Hematopoietic multipotent progenitor cell (in vitro differentiated cells): ENCODE measurements at regions not wholly inside any gene's neighbourhood (a gene's known extent, or its start where the extent isn't known, plus 50 kb on each side); places are given as distances from the start of the nearest gene placed in this dataset.

Source experiments
- DNase-seq, 3 donors: peaks; one replicate each; pipeline ENCODE4 v3.0.0-alpha.2; 2011 to 2015; ENCODE audit warnings: low read depth in 2 of 3, low spot score in 2 of 3

- no peak for DNase-seq
These were observed 53.3 kb downstream of the C7orf25 start for GRCh38 chr7:42858570-42858969.

- no peak for DNase-seq
These were observed 55.3 kb downstream of the C7orf25 start for GRCh38 chr7:42856605-42856987.

- DNase-seq, result no peak
These were observed 57.2 kb downstream of the C7orf25 start for GRCh38 chr7:42854571-42855118.

GRCh38 chr7:42852531-42852930, 59.3 kb downstream of the C7orf25 start:
- peak in 1 of 3 donors; percentile 50 for DNase-seq

GRCh38 chr7:42843205-42843800, 68.6 kb downstream of the C7orf25 start:
- peak in 2 of 3 donors; percentile 44 to 68 for DNase-seq

- DNase-seq, result no peak
These were observed 77.2 kb downstream of the C7orf25 start for GRCh38 chr7:42834676-42835075.

GRCh38 chr7:42833411-42833810, 78.5 kb downstream of the C7orf25 start:
- DNase-seq, result no peak

- no peak for DNase-seq
These were observed 79.2 kb downstream of the C7orf25 start for GRCh38 chr7:42832667-42833066.

- DNase-seq, result peak in 2 of 3 donors; percentile 5 to 47
These were observed 80.0 kb downstream of the C7orf25 start for GRCh38 chr7:42831718-42832522.

- no peak for DNase-seq
These were observed 80.7 kb downstream of the C7orf25 start for GRCh38 chr7:42831006-42831717.

GRCh38 chr7:42812779-42813178, 99.1 kb downstream of the C7orf25 start:
- no peak for DNase-seq

GRCh38 chr7:42805601-42806000, 106.3 kb downstream of the C7orf25 start:
- DNase-seq, result no peak

- no peak for DNase-seq
These were observed 117.2 kb downstream of the C7orf25 start for GRCh38 chr7:42794673-42795072.

GRCh38 chr7:42792841-42793240, 119.0 kb downstream of the C7orf25 start:
- DNase-seq, result no peak

- DNase-seq, result no peak
These were observed 121.7 kb downstream of the C7orf25 start for GRCh38 chr7:42790196-42790595.

- no peak for DNase-seq
These were observed 137.4 kb downstream of the C7orf25 start for GRCh38 chr7:42774436-42774835.

GRCh38 chr7:42770114-42770513, 141.8 kb downstream of the C7orf25 start:
- no peak for DNase-seq

- no peak for DNase-seq
These were observed 143.8 kb downstream of the C7orf25 start for GRCh38 chr7:42768045-42768444.

GRCh38 chr7:42766782-42767423, 145.0 kb downstream of the C7orf25 start:
- DNase-seq, result no peak

- no peak for DNase-seq
These were observed 145.9 kb downstream of the C7orf25 start for GRCh38 chr7:42765931-42766330.

- peak in 1 of 3 donors; percentile 2 for DNase-seq
These were observed 148.7 kb downstream of the C7orf25 start for GRCh38 chr7:42763137-42763551.
